Kidney epithelial cell (primary cell): ENCODE measurements at regions not wholly inside any gene's neighbourhood (a gene's known extent, or its start where the extent isn't known, plus 50 kb on each side); places are given as distances from the start of the nearest gene placed in this dataset.

Experiments used
- DNase-seq: peaks from one replicate; pipeline ENCODE4 v3.0.0-alpha.2; 2010; ENCODE audit warnings: low read depth
- H3K27me3 ChIP-seq: 2 replicates; pipeline ENCODE4 v1.6.0; 2011; ENCODE audit warnings: low read length; ENCODE audit not compliant: control insufficient read depth, insufficient read depth
- H3K36me3 ChIP-seq: 2 replicates; pipeline ENCODE4 v1.5.1; 2011; ENCODE audit warnings: low read length; ENCODE audit not compliant: control insufficient read depth, insufficient read depth
- H3K4me3 ChIP-seq: 2 replicates; pipeline ENCODE4 v1.5.1; 2011; ENCODE audit warnings: low read depth, mild to moderate bottlenecking, control low read depth, low read length
- CTCF ChIP-seq: IDR thresholded peaks from 2 replicates; pipeline ENCODE4 v1.5.1; 2011; ENCODE audit warnings: mild to moderate bottlenecking, moderate library complexity, low read length, control low read depth, inconsistent platforms; ENCODE audit not compliant: insufficient read depth, poor library complexity, severe bottlenecking

GRCh38 chr9:16121601-16122286 lies 568.9 kb downstream of the CCDC171 start:
- no peaks in the 10 kb centered on the region for H3K36me3 ChIP-seq
- no peak for DNase-seq
- no peak for TF ChIP-seq CTCF
- no peak overlapping the region for H3K4me3 ChIP-seq
- H3K27me3 ChIP-seq, result no peaks in the 10 kb centered on the region

DNA sequence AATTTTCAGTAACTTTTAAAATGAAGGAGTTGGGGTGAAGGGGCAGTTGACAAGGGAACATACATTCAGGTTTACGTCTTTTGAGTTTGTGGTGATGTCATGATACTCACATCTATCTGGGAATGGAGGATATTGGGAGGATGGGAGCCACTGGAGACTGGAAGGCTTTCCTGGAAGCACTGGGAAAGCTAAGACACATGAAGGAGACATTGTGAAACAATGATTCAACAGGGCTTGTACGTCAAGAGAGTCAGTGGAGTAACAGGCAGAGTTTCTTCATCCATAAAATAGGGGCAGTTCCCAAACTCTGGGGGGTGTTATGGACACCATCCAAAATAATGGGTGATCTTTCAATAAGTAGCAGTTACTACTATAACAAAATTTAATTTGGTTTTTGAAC lies 572.8 kb downstream of the CCDC171 start:
- Histone ChIP-seq H3K36me3 (no peaks in the 10 kb centered on the region), H3K4me3 (no peak overlapping the region), H3K27me3 (no peaks in the 10 kb centered on the region)
- DNase-seq, result no peak
- no peak for TF ChIP-seq CTCF

- no peak for TF ChIP-seq CTCF
- H3K4me3 ChIP-seq, result no peak overlapping the region
- no peaks in the 10 kb centered on the region for H3K36me3 ChIP-seq
- no peaks in the 10 kb centered on the region for H3K27me3 ChIP-seq
- DNase-seq, result no peak
Observed at GRCh38 chr9:16126042-16126441, 573.2 kb downstream of the CCDC171 start.

GRCh38 chr9:16128003-16128402 lies 575.2 kb downstream of the CCDC171 start:
- Histone ChIP-seq H3K27me3 (no peaks in the 10 kb centered on the region), H3K36me3 (no peaks in the 10 kb centered on the region), H3K4me3 (no peak overlapping the region)
- TF ChIP-seq CTCF, result no peak
- no peak for DNase-seq

GRCh38 chr9:16131264-16131663 lies 578.4 kb downstream of the CCDC171 start:
- Histone ChIP-seq H3K36me3 (no peaks in the 10 kb centered on the region), H3K27me3 (no peaks in the 10 kb centered on the region), H3K4me3 (no peak overlapping the region)
- TF ChIP-seq CTCF, result peak; percentile 12
- no peak for DNase-seq

DNA sequence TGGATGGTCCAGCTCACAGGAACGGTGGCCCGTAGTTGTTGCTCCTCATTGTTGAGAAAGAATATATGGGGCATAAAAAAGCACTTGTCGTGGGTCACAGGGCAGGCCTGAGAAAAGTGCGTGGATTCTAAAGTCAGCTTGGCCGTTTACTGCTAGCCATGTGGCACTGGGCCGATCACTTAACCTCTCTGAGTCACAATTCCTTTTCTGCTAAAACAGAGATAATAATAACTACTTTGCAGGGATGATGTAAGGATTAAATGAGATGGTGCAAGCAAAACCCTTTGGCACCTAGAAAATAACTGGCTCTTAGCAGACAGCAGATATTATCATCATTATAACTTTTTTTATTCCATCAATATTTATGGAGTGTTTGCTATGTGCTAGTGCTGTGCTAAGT lies 579.7 kb downstream of the CCDC171 start:
- no peak for TF ChIP-seq CTCF
- Histone ChIP-seq H3K27me3 (no peaks in the 10 kb centered on the region), H3K36me3 (no peaks in the 10 kb centered on the region), H3K4me3 (no peak overlapping the region)
- DNase-seq, result no peak
